ENCODE measurements at regions not wholly inside any gene's neighbourhood (a gene's known extent, or its start where the extent isn't known, plus 50 kb on each side); places are given as distances from the start of the nearest gene placed in this dataset.

DNA sequence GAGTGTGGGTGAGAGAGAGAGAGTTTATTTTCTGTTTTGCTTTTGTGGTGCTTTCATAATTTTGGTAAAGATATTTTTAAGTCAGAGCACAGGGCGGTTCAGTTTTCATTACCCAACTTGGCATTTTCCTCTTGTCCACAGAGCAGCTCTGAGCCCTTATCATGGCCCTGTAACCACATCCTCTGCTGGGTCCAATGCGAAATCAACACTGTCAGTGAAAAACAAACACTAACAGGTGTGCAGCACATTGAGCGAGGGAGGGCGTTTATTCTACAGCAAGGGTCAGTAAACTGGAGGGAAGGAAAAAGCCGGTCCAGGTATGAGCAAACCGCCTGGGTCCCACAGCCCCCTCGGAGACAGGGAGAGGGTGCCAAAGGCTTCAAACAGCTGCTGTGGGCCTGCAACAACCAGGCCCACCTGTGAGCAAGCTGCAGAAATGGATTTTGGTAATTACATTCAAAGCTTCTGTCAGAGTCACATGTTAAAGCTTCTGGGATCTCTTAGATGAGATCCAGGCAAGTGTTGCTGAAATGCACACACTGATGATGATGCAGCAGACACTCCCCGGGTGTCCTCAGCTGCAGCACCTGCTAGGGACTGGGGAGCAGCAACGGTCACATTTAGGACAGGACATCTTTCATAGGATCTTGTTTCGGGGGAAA, 132.7 kb upstream of the DYRK2 start:
- Histone ChIP-seq H3K27ac (ENCODE audit: low read length) (no peak overlapping the region), H3K4me1 (ENCODE audit: control insufficient read depth, insufficient read depth, low read length) (no peaks in the 10 kb centered on the region), H3K27me3 (ENCODE audit: control insufficient read depth, insufficient read depth, low read length) (no peaks in the 10 kb centered on the region), H3K36me3 (ENCODE audit: control insufficient read depth, insufficient read depth, low read length) (no peaks in the 10 kb centered on the region), H3K9me3 (ENCODE audit: control insufficient read depth, insufficient read depth, low read length) (no peaks in the 10 kb centered on the region), H3K4me3 (ENCODE audit: low read length) (no peak overlapping the region)
- WGBS (ENCODE audit: insufficient coverage, insufficient read length): no CpG with 5 or more reads among the region's 10 CpGs
- no peak for DNase-seq (ENCODE audit: low read depth, low spot score)

- Histone ChIP-seq H3K9me3 (ENCODE audit: control insufficient read depth, insufficient read depth, low read length) (no peaks in the 10 kb centered on the region), H3K27ac (ENCODE audit: low read length) (no peak overlapping the region), H3K27me3 (ENCODE audit: control insufficient read depth, insufficient read depth, low read length) (no peaks in the 10 kb centered on the region), H3K36me3 (ENCODE audit: control insufficient read depth, insufficient read depth, low read length) (no peaks in the 10 kb centered on the region), H3K4me3 (ENCODE audit: low read length) (no peak overlapping the region), H3K4me1 (ENCODE audit: control insufficient read depth, insufficient read depth, low read length) (no peaks in the 10 kb centered on the region)
- WGBS (ENCODE audit: insufficient coverage, insufficient read length): 100% methylated on average over 1 of the region's 16 CpGs
- DNase-seq (ENCODE audit: low read depth, low spot score): no peak
Observed at GRCh38 chr12:67517181-67517887, 131.2 kb upstream of the DYRK2 start.

GRCh38 chr12:67519484-67520433, 128.8 kb upstream of the DYRK2 start:
- H3K27ac ChIP-seq (ENCODE audit: low read length): no peak overlapping the region
- WGBS (ENCODE audit: insufficient coverage, insufficient read length): no CpG with 5 or more reads among the region's 7 CpGs
- peak; percentile 71 for DNase-seq (ENCODE audit: low read depth, low spot score)

DNA sequence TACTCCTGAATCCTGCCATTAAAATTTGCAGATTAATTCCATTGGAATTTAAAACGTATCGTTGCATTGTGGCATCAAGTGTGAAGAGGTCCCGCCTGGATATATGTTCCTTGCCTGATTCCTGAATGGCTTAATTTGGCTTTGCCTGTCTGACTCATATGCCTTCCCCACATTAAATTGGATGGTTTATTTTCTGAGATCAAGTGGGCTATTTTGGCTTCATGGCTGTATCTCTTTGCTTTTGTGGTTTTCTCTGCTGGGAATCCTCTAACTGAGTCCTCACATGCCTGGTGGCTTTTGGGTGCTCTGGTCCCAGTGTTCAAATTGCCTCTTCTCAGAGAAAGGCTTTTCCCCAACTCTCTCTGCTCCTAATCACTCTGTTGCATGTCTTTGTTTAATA, 127.9 kb upstream of the DYRK2 start:
- Histone ChIP-seq H3K36me3 (ENCODE audit: control insufficient read depth, insufficient read depth, low read length) (no peaks in the 10 kb centered on the region), H3K4me1 (ENCODE audit: control insufficient read depth, insufficient read depth, low read length) (peaks cover 4% of the 10 kb centered on the region), H3K27me3 (ENCODE audit: control insufficient read depth, insufficient read depth, low read length) (no peaks in the 10 kb centered on the region), H3K27ac (ENCODE audit: low read length) (no peak overlapping the region), H3K4me3 (ENCODE audit: low read length) (no peak overlapping the region), H3K9me3 (ENCODE audit: control insufficient read depth, insufficient read depth, low read length) (no peaks in the 10 kb centered on the region)
- no CpG with 5 or more reads among the region's 3 CpGs for WGBS (ENCODE audit: insufficient coverage, insufficient read length)
- DNase-seq (ENCODE audit: low read depth, low spot score): no peak

More at GRCh38 chr12:67519484-67520433, 128.8 kb upstream of the DYRK2 start:
- Histone ChIP-seq H3K4me3 (ENCODE audit: low read length) (no peak overlapping the region), H3K27me3 (ENCODE audit: control insufficient read depth, insufficient read depth, low read length) (no peaks in the 10 kb centered on the region), H3K9me3 (ENCODE audit: control insufficient read depth, insufficient read depth, low read length) (no peaks in the 10 kb centered on the region), H3K36me3 (ENCODE audit: control insufficient read depth, insufficient read depth, low read length) (no peaks in the 10 kb centered on the region), H3K4me1 (ENCODE audit: control insufficient read depth, insufficient read depth, low read length) (no peaks in the 10 kb centered on the region; the same call in 1 of the 2 replicates)

- Histone ChIP-seq H3K27ac (ENCODE audit: low read length) (no peak overlapping the region), H3K9me3 (ENCODE audit: control insufficient read depth, insufficient read depth, low read length) (no peaks in the 10 kb centered on the region), H3K36me3 (ENCODE audit: control insufficient read depth, insufficient read depth, low read length) (no peaks in the 10 kb centered on the region), H3K27me3 (ENCODE audit: control insufficient read depth, insufficient read depth, low read length) (no peaks in the 10 kb centered on the region), H3K4me3 (ENCODE audit: low read length) (no peak overlapping the region), H3K4me1 (ENCODE audit: control insufficient read depth, insufficient read depth, low read length) (peaks cover 7% of the 10 kb centered on the region)
- WGBS (ENCODE audit: insufficient coverage, insufficient read length): no CpG with 5 or more reads among the region's 5 CpGs
- no peak for DNase-seq (ENCODE audit: low read depth, low spot score)
Observed at GRCh38 chr12:67522222-67522621, 126.3 kb upstream of the DYRK2 start.

- no CpG with 5 or more reads among the region's 6 CpGs for WGBS (ENCODE audit: insufficient coverage, insufficient read length)
- Histone ChIP-seq H3K27ac (ENCODE audit: low read length) (no peak overlapping the region), H3K27me3 (ENCODE audit: control insufficient read depth, insufficient read depth, low read length) (no peaks in the 10 kb centered on the region), H3K9me3 (ENCODE audit: control insufficient read depth, insufficient read depth, low read length) (no peaks in the 10 kb centered on the region), H3K36me3 (ENCODE audit: control insufficient read depth, insufficient read depth, low read length) (no peaks in the 10 kb centered on the region), H3K4me1 (ENCODE audit: control insufficient read depth, insufficient read depth, low read length) (peaks cover 9% of the 10 kb centered on the region), H3K4me3 (ENCODE audit: low read length) (no peak overlapping the region)
- DNase-seq (ENCODE audit: low read depth, low spot score): no peak
Observed at GRCh38 chr12:67523538-67523937, 125.0 kb upstream of the DYRK2 start.

DNA sequence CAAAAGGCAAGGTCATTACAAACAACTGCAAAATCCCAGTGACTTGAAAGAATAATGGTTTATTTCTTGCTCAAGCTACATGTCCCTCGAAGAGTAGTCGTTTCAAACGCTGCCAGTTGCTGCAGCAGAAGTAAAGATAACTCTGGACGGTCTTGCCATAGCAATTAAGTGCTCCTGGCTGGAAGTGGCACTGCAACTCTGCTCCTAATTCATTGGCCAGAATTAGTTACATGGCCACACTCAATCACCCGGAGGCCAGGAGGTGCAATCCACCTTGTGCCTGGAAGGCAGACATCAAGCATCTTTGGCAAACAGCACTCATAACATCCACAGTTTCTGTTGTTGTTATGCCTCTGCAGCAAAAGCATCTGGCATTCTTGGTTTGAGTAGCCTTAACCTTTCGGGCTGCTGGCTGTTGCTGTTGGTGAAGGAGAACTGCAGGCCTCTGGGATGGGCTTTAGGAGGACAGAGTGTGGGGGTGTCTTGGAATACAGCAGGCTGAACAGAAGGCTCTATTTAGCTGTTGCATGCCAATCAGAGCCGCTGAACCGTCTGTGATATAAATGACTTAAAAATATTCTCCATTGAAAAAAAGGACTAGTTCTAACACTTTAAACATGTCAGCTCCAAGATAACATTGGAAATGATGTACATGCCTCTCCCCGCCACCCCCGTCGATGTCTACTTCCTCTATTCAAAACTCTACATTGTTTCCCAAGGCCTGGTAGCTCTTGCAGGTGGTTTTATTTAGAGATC, 123.5 kb upstream of the DYRK2 start:
- peaks cover 9% of the 10 kb centered on the region for H3K4me1 ChIP-seq (ENCODE audit: control insufficient read depth, insufficient read depth, low read length)
- H3K27me3 ChIP-seq (ENCODE audit: control insufficient read depth, insufficient read depth, low read length): no peaks in the 10 kb centered on the region
- H3K27ac ChIP-seq (ENCODE audit: low read length): no peak overlapping the region
- no peak overlapping the region for H3K4me3 ChIP-seq (ENCODE audit: low read length)
- no peak for DNase-seq (ENCODE audit: low read depth, low spot score)
- no CpG with 5 or more reads among the region's 11 CpGs for WGBS (ENCODE audit: insufficient coverage, insufficient read length)
- no peaks in the 10 kb centered on the region for H3K9me3 ChIP-seq (ENCODE audit: control insufficient read depth, insufficient read depth, low read length)
- H3K36me3 ChIP-seq (ENCODE audit: control insufficient read depth, insufficient read depth, low read length): no peaks in the 10 kb centered on the region

GRCh38 chr12:67525617-67525884, 123.0 kb upstream of the DYRK2 start:
- Histone ChIP-seq H3K36me3 (ENCODE audit: control insufficient read depth, insufficient read depth, low read length) (no peaks in the 10 kb centered on the region), H3K4me3 (ENCODE audit: low read length) (no peak overlapping the region), H3K4me1 (ENCODE audit: control insufficient read depth, insufficient read depth, low read length) (peaks cover 11% of the 10 kb centered on the region), H3K27ac (ENCODE audit: low read length) (no peak overlapping the region), H3K27me3 (ENCODE audit: control insufficient read depth, insufficient read depth, low read length) (no peaks in the 10 kb centered on the region), H3K9me3 (ENCODE audit: control insufficient read depth, insufficient read depth, low read length) (no peaks in the 10 kb centered on the region)
- no peak for DNase-seq (ENCODE audit: low read depth, low spot score)
- WGBS (ENCODE audit: insufficient coverage, insufficient read length): no CpG with 5 or more reads among the region's 1 CpG

GRCh38 chr12:67526129-67526528, 122.4 kb upstream of the DYRK2 start:
- Histone ChIP-seq H3K4me3 (ENCODE audit: low read length) (no peak overlapping the region), H3K27ac (ENCODE audit: low read length) (no peak overlapping the region), H3K36me3 (ENCODE audit: control insufficient read depth, insufficient read depth, low read length) (no peaks in the 10 kb centered on the region), H3K9me3 (ENCODE audit: control insufficient read depth, insufficient read depth, low read length) (no peaks in the 10 kb centered on the region), H3K27me3 (ENCODE audit: control insufficient read depth, insufficient read depth, low read length) (no peaks in the 10 kb centered on the region), H3K4me1 (ENCODE audit: control insufficient read depth, insufficient read depth, low read length) (peaks cover 11% of the 10 kb centered on the region)
- no peak for DNase-seq (ENCODE audit: low read depth, low spot score)

GRCh38 chr12:67531051-67531450, 117.5 kb upstream of the DYRK2 start:
- Histone ChIP-seq H3K36me3 (ENCODE audit: control insufficient read depth, insufficient read depth, low read length) (no peaks in the 10 kb centered on the region), H3K4me1 (ENCODE audit: control insufficient read depth, insufficient read depth, low read length) (peaks cover 10% of the 10 kb centered on the region), H3K27me3 (ENCODE audit: control insufficient read depth, insufficient read depth, low read length) (no peaks in the 10 kb centered on the region), H3K9me3 (ENCODE audit: control insufficient read depth, insufficient read depth, low read length) (no peaks in the 10 kb centered on the region), H3K27ac (ENCODE audit: low read length) (no peak overlapping the region), H3K4me3 (ENCODE audit: low read length) (no peak overlapping the region)
- no CpG with 5 or more reads among the region's 1 CpG for WGBS (ENCODE audit: insufficient coverage, insufficient read length)
- DNase-seq (ENCODE audit: low read depth, low spot score): no peak
